Activated naive CD4-positive, alpha-beta T cell treated with anti-CD3 and anti-CD28 coated beads, Interleukin-2, amount 50 U/mL, for 24 hours (primary cell): ENCODE measurements at regions not wholly inside any gene's neighbourhood (a gene's known extent, or its start where the extent isn't known, plus 50 kb on each side); places are given as distances from the start of the nearest gene placed in this dataset.
"Not testable (repeated sequence)": the region's sequence is repeated elsewhere in the genome, so short reads cannot be mapped to it uniquely, and the experiment has no call there.

Experiments
- H3K27ac Mint-ChIP-seq: one replicate; pipeline ENCODE4 v1.8.0; 2021; ENCODE audit warnings: mild to moderate bottlenecking, mixed read lengths
- H3K27me3 Mint-ChIP-seq: one replicate; pipeline ENCODE4 v1.8.0; 2021; ENCODE audit warnings: mixed read lengths
- H3K36me3 Mint-ChIP-seq: one replicate; pipeline ENCODE4 v1.8.0; 2021; ENCODE audit warnings: mixed read lengths
- H3K4me1 Mint-ChIP-seq: one replicate; pipeline ENCODE4 v1.8.0; 2021; ENCODE audit warnings: mixed read lengths
- H3K4me3 Mint-ChIP-seq: one replicate; pipeline ENCODE4 v1.8.0; 2021; ENCODE audit warnings: mild to moderate bottlenecking, mixed read lengths
- H3K9me3 Mint-ChIP-seq: one replicate; pipeline ENCODE4 v1.8.0; 2021; ENCODE audit warnings: mixed read lengths

GRCh38 chr11:112670806-112671570 is 290.2 kb upstream of the NCAM1 start:
- Mint-ChIP-seq H3K4me1 (no peaks in the 10 kb centered on the region), H3K9me3 (peaks cover 4% of the 10 kb centered on the region), H3K27ac (no peak overlapping the region), H3K27me3 (peaks cover 8% of the 10 kb centered on the region), H3K36me3 (no peaks in the 10 kb centered on the region), H3K4me3 (no peak overlapping the region)

GRCh38 chr11:112673401-112673800 is 287.8 kb upstream of the NCAM1 start:
- not testable (repeated sequence) for H3K4me1 Mint-ChIP-seq, H3K9me3 Mint-ChIP-seq, H3K4me3 Mint-ChIP-seq, H3K27ac Mint-ChIP-seq, H3K27me3 Mint-ChIP-seq, H3K36me3 Mint-ChIP-seq

GRCh38 chr11:112685111-112685510 is 276.1 kb upstream of the NCAM1 start:
- Mint-ChIP-seq H3K9me3 (no peaks in the 10 kb centered on the region), H3K4me3 (no peak overlapping the region), H3K27me3 (peaks cover 10% of the 10 kb centered on the region), H3K36me3 (no peaks in the 10 kb centered on the region), H3K4me1 (no peaks in the 10 kb centered on the region), H3K27ac (no peak overlapping the region)

GRCh38 chr11:112689851-112690250 is 271.4 kb upstream of the NCAM1 start:
- Mint-ChIP-seq H3K36me3 (no peaks in the 10 kb centered on the region), H3K27me3 (peaks cover 13% of the 10 kb centered on the region), H3K27ac (no peak overlapping the region), H3K9me3 (no peaks in the 10 kb centered on the region), H3K4me1 (no peaks in the 10 kb centered on the region), H3K4me3 (no peak overlapping the region)

GRCh38 chr11:112693781-112694180 is 267.4 kb upstream of the NCAM1 start:
- Mint-ChIP-seq H3K27me3 (peaks cover 10% of the 10 kb centered on the region), H3K4me1 (no peaks in the 10 kb centered on the region), H3K9me3 (no peaks in the 10 kb centered on the region), H3K36me3 (no peaks in the 10 kb centered on the region), H3K27ac (no peak overlapping the region), H3K4me3 (no peak overlapping the region)

- no peaks in the 10 kb centered on the region for H3K4me1 Mint-ChIP-seq
- H3K36me3 Mint-ChIP-seq, result no peaks in the 10 kb centered on the region
- H3K27ac Mint-ChIP-seq, result no peak overlapping the region
- H3K4me3 Mint-ChIP-seq, result no peak overlapping the region
- no peaks in the 10 kb centered on the region for H3K9me3 Mint-ChIP-seq
- H3K27me3 Mint-ChIP-seq, result peaks cover 10% of the 10 kb centered on the region
Observed at GRCh38 chr11:112694245-112694644, 267.0 kb upstream of the NCAM1 start.

GRCh38 chr11:112694813-112695212 is 266.4 kb upstream of the NCAM1 start:
- Mint-ChIP-seq H3K4me1 (no peaks in the 10 kb centered on the region), H3K4me3 (no peak overlapping the region), H3K9me3 (no peaks in the 10 kb centered on the region), H3K36me3 (no peaks in the 10 kb centered on the region), H3K27ac (no peak overlapping the region), H3K27me3 (peaks cover 11% of the 10 kb centered on the region)

GRCh38 chr11:112697391-112698178 is 263.6 kb upstream of the NCAM1 start:
- H3K27me3 Mint-ChIP-seq, result peaks cover 17% of the 10 kb centered on the region
- no peaks in the 10 kb centered on the region for H3K4me1 Mint-ChIP-seq
- no peak overlapping the region for H3K27ac Mint-ChIP-seq
- H3K4me3 Mint-ChIP-seq, result no peak overlapping the region
- no peaks in the 10 kb centered on the region for H3K36me3 Mint-ChIP-seq
- peaks cover 8% of the 10 kb centered on the region for H3K9me3 Mint-ChIP-seq

- H3K4me1 Mint-ChIP-seq, result no peaks in the 10 kb centered on the region
- H3K36me3 Mint-ChIP-seq, result no peaks in the 10 kb centered on the region
- no peak overlapping the region for H3K4me3 Mint-ChIP-seq
- peaks cover 6% of the 10 kb centered on the region for H3K27me3 Mint-ChIP-seq
- peaks cover 15% of the 10 kb centered on the region for H3K9me3 Mint-ChIP-seq
- H3K27ac Mint-ChIP-seq, result no peak overlapping the region
Observed at GRCh38 chr11:112705148-112705547, 256.1 kb upstream of the NCAM1 start.

GRCh38 chr11:112706863-112707262 is 254.4 kb upstream of the NCAM1 start:
- peaks cover 9% of the 10 kb centered on the region for H3K9me3 Mint-ChIP-seq

GRCh38 chr11:112714340-112714739 is 246.9 kb upstream of the NCAM1 start:
- not testable (repeated sequence) for H3K36me3 Mint-ChIP-seq, H3K9me3 Mint-ChIP-seq, H3K4me1 Mint-ChIP-seq, H3K27me3 Mint-ChIP-seq, H3K27ac Mint-ChIP-seq, H3K4me3 Mint-ChIP-seq

More at GRCh38 chr11:112706863-112707262, 254.4 kb upstream of the NCAM1 start:
- no peaks in the 10 kb centered on the region for H3K36me3 Mint-ChIP-seq
- no peak overlapping the region for H3K27ac Mint-ChIP-seq
- peaks cover under 1% of the 10 kb centered on the region for H3K27me3 Mint-ChIP-seq
- H3K4me3 Mint-ChIP-seq, result no peak overlapping the region
- no peaks in the 10 kb centered on the region for H3K4me1 Mint-ChIP-seq

- Mint-ChIP-seq H3K36me3 (no peaks in the 10 kb centered on the region), H3K9me3 (no peaks in the 10 kb centered on the region), H3K4me3 (no peak overlapping the region), H3K27ac (no peak overlapping the region), H3K27me3 (peaks cover 8% of the 10 kb centered on the region), H3K4me1 (no peaks in the 10 kb centered on the region)
Observed at GRCh38 chr11:112715056-112715455, 246.2 kb upstream of the NCAM1 start.

- no peaks in the 10 kb centered on the region for H3K4me1 Mint-ChIP-seq
- H3K36me3 Mint-ChIP-seq, result no peaks in the 10 kb centered on the region
- no peak overlapping the region for H3K27ac Mint-ChIP-seq
- H3K4me3 Mint-ChIP-seq, result no peak overlapping the region
- peaks cover 8% of the 10 kb centered on the region for H3K27me3 Mint-ChIP-seq
- H3K9me3 Mint-ChIP-seq, result no peaks in the 10 kb centered on the region
Observed at GRCh38 chr11:112718483-112718882, 242.7 kb upstream of the NCAM1 start.

GRCh38 chr11:112719736-112720525 is 241.3 kb upstream of the NCAM1 start:
- Mint-ChIP-seq H3K27me3 (peaks cover 9% of the 10 kb centered on the region), H3K4me1 (no peaks in the 10 kb centered on the region), H3K27ac (no peak overlapping the region), H3K36me3 (no peaks in the 10 kb centered on the region), H3K4me3 (no peak overlapping the region), H3K9me3 (no peaks in the 10 kb centered on the region)

GRCh38 chr11:112722148-112722547 is 239.1 kb upstream of the NCAM1 start:
- Mint-ChIP-seq H3K27ac (no peak overlapping the region), H3K4me3 (no peak overlapping the region), H3K27me3 (peaks cover 6% of the 10 kb centered on the region), H3K9me3 (no peaks in the 10 kb centered on the region), H3K4me1 (no peaks in the 10 kb centered on the region), H3K36me3 (no peaks in the 10 kb centered on the region)

GRCh38 chr11:112722876-112723275 is 238.3 kb upstream of the NCAM1 start:
- peaks cover 3% of the 10 kb centered on the region for H3K27me3 Mint-ChIP-seq
- H3K27ac Mint-ChIP-seq, result no peak overlapping the region
- no peak overlapping the region for H3K4me3 Mint-ChIP-seq

More at GRCh38 chr11:112722876-112723275, 238.3 kb upstream of the NCAM1 start:
- H3K36me3 Mint-ChIP-seq, result no peaks in the 10 kb centered on the region
- no peaks in the 10 kb centered on the region for H3K9me3 Mint-ChIP-seq
- H3K4me1 Mint-ChIP-seq, result no peaks in the 10 kb centered on the region
